Neuronal stem cell (in vitro differentiated cells): ENCODE measurements at regions not wholly inside any gene's neighbourhood (a gene's known extent, or its start where the extent isn't known, plus 50 kb on each side); places are given as distances from the start of the nearest gene placed in this dataset. TPM values are rescaled to one million over a fixed set of nuclear protein-coding genes. Genes with fewer than 3 reads are reported as not detected.

Experiments used
- small RNA-seq: library from polyadenylated mRNA; stranded (forward); fragments of <200 nt; extraction: miRNeasy Mini kit (QIAGEN cat#:217004); gene quantifications from one replicate; pipeline ENCODE3, GENCODE V24; 2013; ENCODE audit not compliant: insufficient read depth

Small RNA genes lying in the stretch of these regions (small RNA-seq; reads per million reads assigned to genes)
- not detected for gene RNU6-463P
